ENCODE measurements at regions not wholly inside any gene's neighbourhood (a gene's known extent, or its start where the extent isn't known, plus 50 kb on each side); places are given as distances from the start of the nearest gene placed in this dataset.

- TF ChIP-seq POLR2AphosphoS5 (IDR thresholded peaks at IDR 0.05), result no peak
- no peak for TF ChIP-seq POLR2A (IDR thresholded peaks at IDR 0.05; ENCODE audit: low read depth)
Observed at GRCh38 chr3:59404851-59405250, 355.0 kb upstream of the CFAP20DC start.
